CD4-positive, alpha-beta memory T cell (primary cell): ENCODE measurements at regions not wholly inside any gene's neighbourhood (a gene's known extent, or its start where the extent isn't known, plus 50 kb on each side); places are given as distances from the start of the nearest gene placed in this dataset.

Source experiments
- CTCF ChIA-PET: fragments of 350-600 bp; sonication (Branson Sonifier 250); formaldehyde crosslinking; loops from one replicate; lab custom pipeline; 2021; ENCODE audit warnings: inconsistent platforms; ENCODE audit not compliant: partially characterized antibody; lab: Charles Lee
- POLR2A ChIA-PET: fragments of 350-600 bp; sonication (Branson Sonifier 250); formaldehyde crosslinking; loops from one replicate; lab custom pipeline; 2021; ENCODE audit not compliant: partially characterized antibody; lab: Charles Lee
- DNase-seq, 5 donors: peaks; one replicate each; pipeline versions ENCODE4 v3.0.0 to v3.0.0-alpha.2; 2020 to 2022; ENCODE audit warnings: mixed read lengths in 1 of 5
- H3K27ac ChIP-seq: one replicate; pipeline ENCODE4 v1.7.0; 2013; ENCODE audit warnings: low read depth, low read length
- H3K27me3 ChIP-seq: 2 replicates; pipeline ENCODE4 v1.7.0; 2013; ENCODE audit warnings: mild to moderate bottlenecking, low read length, moderate library complexity; ENCODE audit not compliant: insufficient read depth
- H3K36me3 ChIP-seq: 2 replicates; pipeline ENCODE4 v1.7.0; 2013; ENCODE audit warnings: mild to moderate bottlenecking, low read length, moderate library complexity; ENCODE audit not compliant: insufficient read depth
- H3K4me1 ChIP-seq: 2 replicates; pipeline ENCODE4 v1.7.0; 2013; ENCODE audit warnings: mild to moderate bottlenecking, low read length, moderate library complexity; ENCODE audit not compliant: insufficient read depth
- H3K4me3 ChIP-seq, 2 donors: one replicate each; pipeline ENCODE4 v1.7.0; 2013; ENCODE audit warnings: low read length in 2 of 2, mild to moderate bottlenecking in 1 of 2
- H3K9me3 ChIP-seq, 2 donors: one replicate each; pipeline ENCODE4 v1.7.0; 2013; ENCODE audit warnings: low read length in 2 of 2, control low read depth in 1 of 2; ENCODE audit not compliant: control insufficient read depth in 1 of 2
- H3K27ac Mint-ChIP-seq, 7 donors: one replicate each; pipeline ENCODE4 v1.8.0; 2020 to 2021; ENCODE audit warnings: mixed read lengths in 7 of 7, mild to moderate bottlenecking in 6 of 7, inconsistent platforms in 3 of 7, moderate library complexity in 3 of 7
- H3K27me3 Mint-ChIP-seq, 2 donors: one replicate each; pipeline ENCODE4 v1.8.0; 2020 to 2021; ENCODE audit warnings: mixed read lengths in 2 of 2
- H3K36me3 Mint-ChIP-seq, 2 donors: one replicate each; pipeline ENCODE4 v1.8.0; 2020 to 2021; ENCODE audit warnings: mixed read lengths in 2 of 2, inconsistent platforms in 1 of 2, mild to moderate bottlenecking in 1 of 2
- H3K4me1 Mint-ChIP-seq, 4 donors: one replicate each; pipeline ENCODE4 v1.8.0; 2020 to 2021; ENCODE audit warnings: mixed read lengths in 4 of 4, mild to moderate bottlenecking in 1 of 4
- H3K4me3 Mint-ChIP-seq, 8 donors: one replicate each; pipeline ENCODE4 v1.8.0; 2020 to 2021; ENCODE audit warnings: mixed read lengths in 8 of 8, mild to moderate bottlenecking in 7 of 8, moderate library complexity in 6 of 8, inconsistent platforms in 3 of 8
- H3K9me3 Mint-ChIP-seq, 8 donors: one replicate each; pipeline ENCODE4 v1.8.0; 2020 to 2021; ENCODE audit warnings: mixed read lengths in 8 of 8, mild to moderate bottlenecking in 5 of 8, inconsistent platforms in 3 of 8, moderate library complexity in 1 of 8
- intact Hi-C: fragments of 100-400 bp; cut with micrococcal nuclease; formaldehyde crosslinking; loops from one replicate; pipeline ENCODE4 v1.15.1; 2023

DNA sequence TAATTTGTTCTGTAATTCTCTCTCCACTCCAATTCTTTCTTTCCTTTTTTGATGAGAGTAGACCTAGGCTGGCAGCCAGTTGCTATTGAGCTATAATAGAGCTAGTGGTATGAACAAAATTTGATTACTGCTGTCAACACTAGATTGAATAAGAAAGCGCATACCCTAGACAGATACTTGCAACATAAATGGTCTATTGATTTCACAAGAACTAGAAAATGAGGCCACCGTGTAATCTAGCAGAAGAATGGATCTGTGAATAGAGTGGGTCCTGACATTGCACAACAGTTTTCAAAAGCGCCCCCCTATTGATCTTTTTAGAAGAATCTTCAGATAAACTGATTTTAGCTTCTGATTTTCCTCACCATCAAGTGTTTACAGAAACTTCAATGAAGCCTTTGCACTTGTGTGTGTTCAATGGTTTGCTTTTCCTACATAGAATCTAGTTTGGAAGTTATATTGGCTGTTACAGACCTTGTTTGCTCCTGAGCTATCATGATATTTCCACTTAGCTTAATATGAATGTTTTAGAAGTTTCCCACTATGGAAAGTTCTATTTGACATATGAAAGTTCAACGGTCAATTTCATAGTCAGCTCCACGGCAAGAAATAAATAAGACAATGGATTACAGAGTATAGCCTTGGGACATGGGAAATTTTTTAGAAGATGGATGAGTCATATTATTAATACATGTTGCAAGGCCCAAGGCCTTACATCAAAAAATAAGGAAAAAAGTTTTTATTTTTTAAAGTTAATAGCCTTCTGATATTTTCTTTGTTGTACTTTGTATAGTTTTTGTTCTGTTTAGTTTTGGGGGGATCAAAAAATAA is 55.6 kb downstream of the UTRN start:
- Histone ChIP-seq H3K27me3 (no peaks in the 10 kb centered on the region), H3K9me3 (no peaks in the 10 kb centered on the region), H3K4me1 (peaks cover 52% of the 10 kb centered on the region), H3K36me3 (no peaks in the 10 kb centered on the region), H3K27ac (no peak overlapping the region), H3K4me3 (no peak overlapping the region)
- H3K27ac Mint-ChIP-seq: peak overlapping the region in 4 of 7 donors; percentile 24 to 60 (median 34)
- no peaks in the 10 kb centered on the region for H3K9me3 Mint-ChIP-seq
- intact Hi-C loops: no loop called here
- H3K36me3 Mint-ChIP-seq: peaks cover 0 to 6% of the 10 kb centered on the region in 2 donors
- POLR2A ChIA-PET: interaction anchor here (1.2 to 5.7 kb wide), 2 partner anchors 12 to 277 kb away, joined by 5 to 44 read pairs; no protein-coding TSS in a partner anchor
- H3K27me3 Mint-ChIP-seq: no peaks in the 10 kb centered on the region
- H3K4me1 Mint-ChIP-seq: peaks cover 47 to 86% (median 64%) of the 10 kb centered on the region in 4 donors
- no peak for DNase-seq
- no peak overlapping the region for H3K4me3 Mint-ChIP-seq
- CTCF ChIA-PET: interaction anchor here (0.8 to 1.0 kb wide), 3 partner anchors 26 to 141 kb away, joined by 3 to 4 read pairs (median 3); no protein-coding TSS in a partner anchor

DNA sequence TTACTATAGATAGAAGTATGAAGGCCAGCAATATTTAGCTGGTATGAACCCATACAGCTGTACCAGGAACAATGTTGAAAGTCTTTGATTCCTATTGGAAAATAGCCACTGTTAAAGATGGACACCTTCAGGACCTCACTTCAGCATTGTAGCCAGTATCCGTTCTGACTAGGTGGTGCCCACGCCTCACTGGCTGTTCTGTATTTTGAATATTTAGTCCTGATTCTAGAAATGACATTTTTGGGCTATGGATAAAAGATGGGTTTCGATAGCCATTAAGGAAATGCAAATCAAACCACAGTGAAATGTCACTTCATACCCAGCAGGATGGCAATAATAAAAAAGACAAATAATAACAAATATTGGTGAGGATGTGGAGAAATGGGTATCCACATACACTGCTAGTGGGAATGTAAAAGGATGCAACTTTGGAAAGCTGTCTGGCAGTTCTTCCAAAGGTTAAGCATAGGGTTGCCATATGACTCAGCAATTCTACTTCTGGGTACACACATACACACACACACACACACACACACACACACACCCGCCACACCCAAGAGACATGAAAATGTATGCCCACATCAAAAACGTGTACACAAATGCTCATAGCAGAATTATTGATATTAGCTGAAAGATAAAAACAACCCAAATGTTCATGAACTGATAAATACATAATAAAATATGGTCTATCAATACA is 56.8 kb downstream of the UTRN start:
- H3K27me3 ChIP-seq: no peaks in the 10 kb centered on the region
- no peaks in the 10 kb centered on the region for H3K9me3 ChIP-seq
- H3K4me1 Mint-ChIP-seq: peaks cover 41 to 80% (median 59%) of the 10 kb centered on the region in 4 donors
- ChIA-PET POLR2A (interaction anchor here (0.7 to 5.7 kb wide), 5 partner anchors 7 to 140 kb away, joined by 3 to 49 read pairs (median 4); no protein-coding TSS in a partner anchor), CTCF (interaction anchor here (1.0 to 1.8 kb wide), 2 partner anchors 9 to 401 kb away, joined by 3 to 4 read pairs; no protein-coding TSS in a partner anchor)
- no peaks in the 10 kb centered on the region for H3K36me3 ChIP-seq
- peak overlapping the region in 3 of 8 donors; percentile 7 to 26 (median 20) for H3K4me3 Mint-ChIP-seq
- peak overlapping the region in 5 of 7 donors; percentile 85 to 97 (median 96) for H3K27ac Mint-ChIP-seq
- intact Hi-C loops: no loop called here
- no peaks in the 10 kb centered on the region for H3K27me3 Mint-ChIP-seq
- no peak overlapping the region for H3K4me3 ChIP-seq
- H3K9me3 Mint-ChIP-seq: no peaks in the 10 kb centered on the region
- H3K4me1 ChIP-seq: peaks cover 52% of the 10 kb centered on the region
- H3K36me3 Mint-ChIP-seq: peaks cover 0 to 9% of the 10 kb centered on the region in 2 donors
- no peak for DNase-seq
- no peak overlapping the region for H3K27ac ChIP-seq

DNA sequence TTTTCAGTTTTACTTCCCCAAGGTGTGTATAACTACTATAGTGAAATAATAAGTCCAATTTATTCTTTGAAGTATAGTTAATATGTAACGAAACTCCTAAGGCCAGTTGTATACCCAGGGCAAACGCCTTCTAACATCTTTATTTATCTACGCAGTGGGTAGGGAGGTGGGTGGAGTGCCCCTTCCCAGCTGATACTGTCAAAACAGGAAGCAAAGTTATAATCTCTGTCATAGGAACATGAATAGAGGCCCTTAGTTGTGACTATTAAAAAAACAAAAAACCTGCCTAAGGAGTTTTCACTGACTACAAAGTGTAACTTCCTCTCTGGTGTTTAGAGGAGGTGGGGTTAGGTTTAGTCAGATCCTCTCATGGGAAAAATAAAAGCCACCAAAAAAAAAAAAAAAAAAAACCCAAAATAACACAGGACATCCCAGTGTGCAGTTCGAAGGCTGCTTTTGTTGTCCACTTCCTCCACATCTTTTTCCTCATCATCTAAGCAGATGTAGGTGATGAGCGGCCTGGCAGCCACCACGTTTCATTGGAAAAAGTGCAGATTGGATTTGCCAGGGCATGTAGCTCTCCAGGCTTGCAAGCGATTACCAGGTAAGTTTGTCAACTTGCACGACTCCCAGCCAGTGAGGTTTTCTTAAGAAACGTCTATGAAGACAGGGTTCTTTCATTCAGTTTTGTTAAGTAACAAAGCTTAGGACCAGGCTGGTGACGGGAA is 58.7 kb downstream of the UTRN start:
- H3K4me3 Mint-ChIP-seq: peak overlapping the region; percentile 87 to 98 (median 92)
- H3K36me3 Mint-ChIP-seq: peaks cover 12 to 19% of the 10 kb centered on the region in 2 donors
- intact Hi-C loops: loop anchor here (1.0 kb wide), 5 partner anchors 7 to 249 kb away; partner anchors contain the start of gene SF3B5
- ChIA-PET CTCF (interaction anchor here (0.7 to 1.5 kb wide), 7 partner anchors 9 to 243 kb away, joined by 3 to 7 read pairs (median 4); no protein-coding TSS in a partner anchor), POLR2A (interaction anchor here (0.8 to 5.7 kb wide), 17 partner anchors 9 to 501 kb away, joined by 3 to 49 read pairs (median 4); partner anchors contain the start of genes LTV1 and UTRN)
- H3K36me3 ChIP-seq: no peaks in the 10 kb centered on the region
- H3K27ac ChIP-seq: peak overlapping the region; percentile 75
- peak overlapping the region; percentile 68 to 95 for H3K4me3 ChIP-seq
- H3K4me1 ChIP-seq: peaks cover 65% of the 10 kb centered on the region
- no peaks in the 10 kb centered on the region for H3K9me3 Mint-ChIP-seq
- H3K9me3 ChIP-seq: no peaks in the 10 kb centered on the region
- peak overlapping the region; percentile 93 to 99 (median 96) for H3K27ac Mint-ChIP-seq
- H3K27me3 Mint-ChIP-seq: no peaks in the 10 kb centered on the region
- no peaks in the 10 kb centered on the region for H3K27me3 ChIP-seq
- peak; percentile 74 to 85 (median 80) for DNase-seq
- H3K4me1 Mint-ChIP-seq: peaks cover 49 to 85% (median 69%) of the 10 kb centered on the region in 4 donors

DNA sequence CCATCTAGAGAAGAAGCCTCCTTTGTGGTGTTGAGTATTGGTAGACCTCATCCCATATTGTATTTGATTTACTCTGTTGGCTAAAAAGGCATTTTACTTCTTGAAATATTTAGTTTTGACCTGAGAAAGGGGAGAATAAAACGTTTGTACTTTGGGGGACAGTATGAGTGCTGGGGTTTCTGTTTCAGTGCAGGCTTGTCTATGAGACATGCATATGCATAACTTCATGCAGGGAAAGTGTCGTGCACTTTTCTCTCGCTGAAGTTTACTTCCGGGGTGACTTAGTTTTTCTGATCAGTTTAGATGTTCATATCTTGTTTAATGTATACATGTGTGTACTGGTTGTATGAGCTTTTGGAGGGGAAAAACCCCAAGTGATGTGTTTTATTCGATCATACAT is 59.5 kb downstream of the UTRN start:
- intact Hi-C loops: loop anchor here (1.0 kb wide), 2 partner anchors 10 to 193 kb away; no protein-coding TSS in a partner anchor
- peaks cover 49 to 88% (median 70%) of the 10 kb centered on the region in 4 donors for H3K4me1 Mint-ChIP-seq
- Histone ChIP-seq H3K36me3 (no peaks in the 10 kb centered on the region), H3K27me3 (no peaks in the 10 kb centered on the region), H3K4me3 (peak overlapping the region; percentile 68 to 95), H3K4me1 (peaks cover 73% of the 10 kb centered on the region), H3K27ac (peak overlapping the region; percentile 75), H3K9me3 (no peaks in the 10 kb centered on the region)
- peak overlapping the region; percentile 87 to 98 (median 92) for H3K4me3 Mint-ChIP-seq
- no peaks in the 10 kb centered on the region for H3K9me3 Mint-ChIP-seq
- H3K27me3 Mint-ChIP-seq: no peaks in the 10 kb centered on the region
- POLR2A ChIA-PET: interaction anchor here (1.0 to 5.7 kb wide), 9 partner anchors 8 to 502 kb away, joined by 3 to 49 read pairs (median 5); partner anchors contain the start of genes LTV1 and UTRN
- peaks cover 12 to 21% of the 10 kb centered on the region in 2 donors for H3K36me3 Mint-ChIP-seq
- peak overlapping the region; percentile 93 to 99 (median 96) for H3K27ac Mint-ChIP-seq
- CTCF ChIA-PET: interaction anchor here (0.8 to 1.5 kb wide), 5 partner anchors 8 to 136 kb away, joined by 3 to 5 read pairs (median 4); no protein-coding TSS in a partner anchor
- peak; percentile 38 to 76 (median 48) for DNase-seq

DNA sequence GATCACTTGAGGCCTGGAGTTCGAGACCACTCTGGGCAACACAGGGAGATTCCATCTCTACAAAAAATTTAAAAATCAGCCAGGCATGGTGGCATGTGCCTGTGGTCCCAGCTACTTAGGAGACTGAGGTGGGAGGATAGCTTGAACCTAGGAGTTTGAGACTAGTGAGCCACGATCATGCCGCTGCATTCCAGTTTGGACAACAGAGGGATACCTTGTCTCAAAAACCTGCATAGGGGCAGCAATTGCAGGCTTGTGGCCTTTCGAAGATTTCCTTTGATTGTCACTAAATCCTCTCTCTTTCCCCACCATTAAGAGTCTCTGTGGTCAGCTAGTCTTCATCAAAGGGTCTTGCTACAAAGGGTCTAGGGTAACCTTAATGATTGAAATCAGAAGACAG is 60.3 kb downstream of the UTRN start:
- DNase-seq: no peak
- Mint-ChIP-seq H3K4me1 (peaks cover 50 to 90% (median 74%) of the 10 kb centered on the region in 4 donors), H3K27me3 (no peaks in the 10 kb centered on the region), H3K27ac (peak overlapping the region; percentile 79 to 99 (median 96)), H3K9me3 (no peaks in the 10 kb centered on the region), H3K36me3 (peaks cover 12 to 23% of the 10 kb centered on the region in 2 donors), H3K4me3 (peak overlapping the region; percentile 87 to 98 (median 92))
- no peaks in the 10 kb centered on the region for H3K36me3 ChIP-seq
- no peaks in the 10 kb centered on the region for H3K9me3 ChIP-seq
- intact Hi-C loops: no loop called here
- ChIA-PET CTCF (interaction anchor here (1.1 to 1.5 kb wide), 4 partner anchors 35 to 240 kb away, joined by 3 to 4 read pairs (median 4); no protein-coding TSS in a partner anchor), POLR2A (interaction anchor here (0.8 to 4.1 kb wide), 6 partner anchors 8 to 502 kb away, joined by 3 to 49 read pairs (median 4); partner anchors contain the start of genes LTV1 and UTRN)
- peak overlapping the region; percentile 75 for H3K27ac ChIP-seq
- peak overlapping the region; percentile 68 to 95 for H3K4me3 ChIP-seq
- no peaks in the 10 kb centered on the region for H3K27me3 ChIP-seq
- peaks cover 80% of the 10 kb centered on the region for H3K4me1 ChIP-seq
